ENCODE measurements at regions not wholly inside any gene's neighbourhood (a gene's known extent, or its start where the extent isn't known, plus 50 kb on each side); places are given as distances from the start of the nearest gene placed in this dataset.

DNA sequence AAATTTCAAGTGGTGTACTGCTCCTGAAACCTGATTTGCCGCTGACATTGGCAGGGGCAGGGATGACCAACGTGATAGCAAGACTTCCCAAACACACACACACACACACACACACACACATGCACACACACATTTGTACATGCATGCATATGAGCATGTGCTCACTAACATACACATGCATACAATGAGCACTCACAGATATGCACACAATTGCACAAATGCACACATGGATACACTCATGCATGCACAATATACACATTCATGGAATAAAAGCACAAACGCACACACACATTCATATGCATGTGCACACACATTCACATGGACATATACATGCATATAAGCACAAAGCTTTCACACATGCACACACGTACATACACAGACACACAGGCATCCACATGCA, 181.2 kb upstream of the ZNF618 start:
- no peak for TF ChIP-seq GATA2 (IDR thresholded peaks at IDR 0.05; ENCODE audit: low read depth, low read length)
- TF ChIP-seq GATA3 (IDR thresholded peaks at IDR 0.05; ENCODE audit: low read depth, low read length) = no peak

Measured in SH-SY5Y (cell line).